ENCODE measurements at regions not wholly inside any gene's neighbourhood (a gene's known extent, or its start where the extent isn't known, plus 50 kb on each side); places are given as distances from the start of the nearest gene placed in this dataset.

GRCh38 chr1:9419369-9420041 is 119.8 kb upstream of the SLC25A33 start:
- TF ChIP-seq CTCF (IDR thresholded peaks at IDR 0.05; ENCODE audit: insufficient read depth, low read depth, low read length) (no peak), EZH2 (IDR thresholded peaks at IDR 0.05; ENCODE audit: insufficient read depth, low read length) (no peak)

Data from astrocyte (in vitro differentiated cells and primary cell).